ENCODE measurements at regions not wholly inside any gene's neighbourhood (a gene's known extent, or its start where the extent isn't known, plus 50 kb on each side); places are given as distances from the start of the nearest gene placed in this dataset.

DNA sequence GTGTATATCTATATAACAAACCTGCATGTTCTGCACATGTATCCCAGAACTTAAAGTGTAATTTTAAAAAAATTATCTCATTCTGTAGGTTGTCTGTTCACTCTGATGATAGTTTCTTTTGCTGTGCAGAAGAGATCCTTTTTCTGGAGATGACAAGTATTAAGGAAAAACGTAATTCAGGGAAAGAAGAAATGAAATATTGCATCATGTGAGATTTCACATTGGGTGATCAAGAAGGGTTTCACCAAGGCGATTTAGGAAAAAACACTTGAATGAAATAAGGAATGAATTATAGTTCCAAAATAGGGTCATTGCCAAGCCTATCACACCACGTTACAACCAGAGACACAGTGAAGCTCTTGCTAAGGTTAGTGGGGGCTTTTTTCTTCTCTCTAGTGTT is 227.9 kb downstream of the HNRNPD start (continued):
- TF ChIP-seq, protein P1, sequence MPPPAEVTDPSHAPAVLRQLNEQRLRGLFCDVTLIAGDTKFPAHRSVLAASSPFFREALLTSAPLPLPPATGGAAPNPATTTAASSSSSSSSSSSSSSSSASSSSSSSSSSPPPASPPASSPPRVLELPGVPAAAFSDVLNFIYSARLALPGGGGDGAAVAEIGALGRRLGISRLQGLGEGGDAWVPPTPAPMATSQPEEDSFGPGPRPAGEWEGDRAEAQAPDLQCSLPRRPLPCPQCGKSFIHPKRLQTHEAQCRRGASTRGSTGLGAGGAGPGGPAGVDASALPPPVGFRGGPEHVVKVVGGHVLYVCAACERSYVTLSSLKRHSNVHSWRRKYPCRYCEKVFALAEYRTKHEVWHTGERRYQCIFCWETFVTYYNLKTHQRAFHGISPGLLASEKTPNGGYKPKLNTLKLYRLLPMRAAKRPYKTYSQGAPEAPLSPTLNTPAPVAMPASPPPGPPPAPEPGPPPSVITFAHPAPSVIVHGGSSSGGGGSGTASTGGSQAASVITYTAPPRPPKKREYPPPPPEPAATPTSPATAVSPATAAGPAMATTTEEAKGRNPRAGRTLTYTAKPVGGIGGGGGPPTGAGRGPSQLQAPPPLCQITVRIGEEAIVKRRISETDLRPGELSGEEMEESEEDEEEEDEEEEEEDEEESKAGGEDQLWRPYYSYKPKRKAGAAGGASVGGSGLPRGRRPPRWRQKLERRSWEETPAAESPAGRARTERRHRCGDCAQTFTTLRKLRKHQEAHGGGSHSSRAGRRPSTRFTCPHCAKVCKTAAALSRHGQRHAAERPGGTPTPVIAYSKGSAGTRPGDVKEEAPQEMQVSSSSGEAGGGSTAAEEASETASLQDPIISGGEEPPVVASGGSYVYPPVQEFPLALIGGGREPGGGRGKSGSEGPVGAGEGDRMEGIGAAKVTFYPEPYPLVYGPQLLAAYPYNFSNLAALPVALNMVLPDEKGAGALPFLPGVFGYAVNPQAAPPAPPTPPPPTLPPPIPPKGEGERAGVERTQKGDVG (CRISPR knock-in tag; IDR thresholded peaks at IDR 0.05), result no peak
- TF ChIP-seq ZBTB11 (CRISPR knock-in tag; IDR thresholded peaks at IDR 0.05) (no peak), MTA3 (IDR thresholded peaks at IDR 0.05; ENCODE audit: borderline replicate concordance, low read length) (no peak)

GRCh38 chr4:82140422-82140821 is 233.4 kb downstream of the HNRNPD start:
- Histone ChIP-seq H3K9me3 (replicated peaks; ENCODE audit: control insufficient read depth, insufficient read depth, low read length) (no peaks in the 10 kb centered on the region), H3K79me2 (ENCODE audit: control insufficient read depth, insufficient read depth, low read length) (no peaks in the 10 kb centered on the region), H3K36me3 (ENCODE audit: control insufficient read depth in 2 of 2, insufficient read depth in 2 of 2, low read length in 1 of 2) (no peaks in the 10 kb centered on the region), H3K4me3 (no peak overlapping the region), H3K4me1 (ENCODE audit: control insufficient read depth, insufficient read depth, low read length) (no peaks in the 10 kb centered on the region), H3K27me3 (replicated peaks in 1 of 2; ENCODE audit: control insufficient read depth in 2 of 2, insufficient read depth in 2 of 2, low read length in 1 of 2) (no peaks in the 10 kb centered on the region), H3K9ac (ENCODE audit: control insufficient read depth, insufficient read depth, low read length) (no peak overlapping the region), H2AFZ (ENCODE audit: control insufficient read depth, low read depth, low read length) (no peak overlapping the region), H3K27ac (ENCODE audit: control insufficient read depth, insufficient read depth) (no peak overlapping the region), H3K4me2 (ENCODE audit: control insufficient read depth, insufficient read depth) (no peak overlapping the region), H4K20me1 (ENCODE audit: control insufficient read depth, insufficient read depth) (no peaks in the 10 kb centered on the region)
- ChIA-PET SMC1A (ENCODE audit: uncharacterized antibody, unreplicated experiment) (no interaction called here), CTCF (no interaction called here), RAD21 (ENCODE audit: unreplicated experiment) (no interaction called here), POLR2A (no interaction called here)
- intact Hi-C loops (cut with micrococcal nuclease; ENCODE audit: unreplicated experiment) (no loop called here), in situ Hi-C loops (cut with MboI) (no loop called here)
- WGBS (ENCODE audit: insufficient coverage, insufficient replicate concordance, low lambda C conversion rate, missing lambda C conversion rate), result 35% methylated on average over 1 of the region's 2 CpGs
- ATAC-seq (no peak), DNase-seq (ENCODE audit: low read depth, low spot score) (no peak), FAIRE-seq (no peak)
- BruUV-seq (replicated peaks), result no TSS peak
- no peak for TF ChIP-seq BHLHE40 (IDR thresholded peaks at IDR 0.05; ENCODE audit: borderline replicate concordance in 1 of 2, low read depth in 2 of 2, low read length in 1 of 2)
- TF ChIP-seq ZBED1 (IDR thresholded peaks at IDR 0.05; ENCODE audit: borderline replicate concordance), result no peak
- no peak for TF ChIP-seq JUND (IDR thresholded peaks at IDR 0.05; ENCODE audit: low read depth, low read length)
- no peak for TF ChIP-seq LARP7 (IDR thresholded peaks at IDR 0.05)
- TF ChIP-seq NFYA (IDR thresholded peaks at IDR 0.05; ENCODE audit: borderline replicate concordance, low read depth, low read length), result no peak
- no peak for TF ChIP-seq ZBTB33 (IDR thresholded peaks at IDR 0.05)
- TF ChIP-seq NFIC (IDR thresholded peaks at IDR 0.05; ENCODE audit: low read depth, low read length), result no peak
- TF ChIP-seq, protein P2, sequence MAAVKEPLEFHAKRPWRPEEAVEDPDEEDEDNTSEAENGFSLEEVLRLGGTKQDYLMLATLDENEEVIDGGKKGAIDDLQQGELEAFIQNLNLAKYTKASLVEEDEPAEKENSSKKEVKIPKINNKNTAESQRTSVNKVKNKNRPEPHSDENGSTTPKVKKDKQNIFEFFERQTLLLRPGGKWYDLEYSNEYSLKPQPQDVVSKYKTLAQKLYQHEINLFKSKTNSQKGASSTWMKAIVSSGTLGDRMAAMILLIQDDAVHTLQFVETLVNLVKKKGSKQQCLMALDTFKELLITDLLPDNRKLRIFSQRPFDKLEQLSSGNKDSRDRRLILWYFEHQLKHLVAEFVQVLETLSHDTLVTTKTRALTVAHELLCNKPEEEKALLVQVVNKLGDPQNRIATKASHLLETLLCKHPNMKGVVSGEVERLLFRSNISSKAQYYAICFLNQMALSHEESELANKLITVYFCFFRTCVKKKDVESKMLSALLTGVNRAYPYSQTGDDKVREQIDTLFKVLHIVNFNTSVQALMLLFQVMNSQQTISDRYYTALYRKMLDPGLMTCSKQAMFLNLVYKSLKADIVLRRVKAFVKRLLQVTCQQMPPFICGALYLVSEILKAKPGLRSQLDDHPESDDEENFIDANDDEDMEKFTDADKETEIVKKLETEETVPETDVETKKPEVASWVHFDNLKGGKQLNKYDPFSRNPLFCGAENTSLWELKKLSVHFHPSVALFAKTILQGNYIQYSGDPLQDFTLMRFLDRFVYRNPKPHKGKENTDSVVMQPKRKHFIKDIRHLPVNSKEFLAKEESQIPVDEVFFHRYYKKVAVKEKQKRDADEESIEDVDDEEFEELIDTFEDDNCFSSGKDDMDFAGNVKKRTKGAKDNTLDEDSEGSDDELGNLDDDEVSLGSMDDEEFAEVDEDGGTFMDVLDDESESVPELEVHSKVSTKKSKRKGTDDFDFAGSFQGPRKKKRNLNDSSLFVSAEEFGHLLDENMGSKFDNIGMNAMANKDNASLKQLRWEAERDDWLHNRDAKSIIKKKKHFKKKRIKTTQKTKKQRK (IDR thresholded peaks at IDR 0.05; ENCODE audit: low read depth, low read length), result no peak

Data from GM12878 (cell line).